ENCODE measurements at regions not wholly inside any gene's neighbourhood (a gene's known extent, or its start where the extent isn't known, plus 50 kb on each side); places are given as distances from the start of the nearest gene placed in this dataset.

- Mint-ChIP-seq H3K27ac (no peak overlapping the region), H3K36me3 (ENCODE audit: low read depth) (no peaks in the 10 kb centered on the region), H3K4me3 (no peak overlapping the region), H3K4me1 (no peaks in the 10 kb centered on the region), H3K27me3 (peaks cover 2% of the 10 kb centered on the region), H3K9me3 (ENCODE audit: low read depth) (no peaks in the 10 kb centered on the region)
- DNase-seq (no peak), ATAC-seq (no peak)
- ChIA-PET CTCF (no interaction called here), POLR2A (no interaction called here)
- intact Hi-C loops (cut with DNase I, micrococcal nuclease), result no loop called here
Observed at GRCh38 chr5:167708449-167708848, 583.0 kb upstream of the WWC1 start.

- Mint-ChIP-seq H3K36me3 (ENCODE audit: low read depth) (no peaks in the 10 kb centered on the region), H3K27ac (no peak overlapping the region), H3K4me3 (no peak overlapping the region), H3K9me3 (ENCODE audit: low read depth) (no peaks in the 10 kb centered on the region), H3K27me3 (peaks cover 4% of the 10 kb centered on the region), H3K4me1 (no peaks in the 10 kb centered on the region)
- intact Hi-C loops (cut with DNase I, micrococcal nuclease), result no loop called here
- POLR2A ChIA-PET, result no interaction called here
- ATAC-seq, result no peak
- CTCF ChIA-PET, result no interaction called here
- DNase-seq, result no peak
Observed at GRCh38 chr5:167709625-167710024, 581.8 kb upstream of the WWC1 start.

- DNase-seq (no peak), ATAC-seq (no peak)
- H3K27ac Mint-ChIP-seq, result no peak overlapping the region
- peaks cover 4% of the 10 kb centered on the region for H3K27me3 Mint-ChIP-seq
- H3K36me3 Mint-ChIP-seq (ENCODE audit: low read depth), result no peaks in the 10 kb centered on the region
- intact Hi-C loops (cut with DNase I, micrococcal nuclease), result no loop called here
- H3K4me3 Mint-ChIP-seq, result no peak overlapping the region
- no peaks in the 10 kb centered on the region for H3K4me1 Mint-ChIP-seq
- ChIA-PET CTCF (interaction anchor here (1.2 to 1.5 kb wide), 2 partner anchors 11 to 509 kb away, joined by 3 to 7 read pairs; no protein-coding TSS in a partner anchor), POLR2A (no interaction called here)
- no peaks in the 10 kb centered on the region for H3K9me3 Mint-ChIP-seq (ENCODE audit: low read depth)
Observed at GRCh38 chr5:167710444-167711073, 580.9 kb upstream of the WWC1 start.

GRCh38 chr5:167712986-167713585 is 578.4 kb upstream of the WWC1 start:
- ATAC-seq, result no peak
- no peaks in the 10 kb centered on the region for H3K9me3 Mint-ChIP-seq (ENCODE audit: low read depth)
- intact Hi-C loops (cut with DNase I, micrococcal nuclease), result no loop called here
- no peaks in the 10 kb centered on the region for H3K4me1 Mint-ChIP-seq
- peaks cover 2% of the 10 kb centered on the region for H3K27me3 Mint-ChIP-seq
- DNase-seq, result no peak
- no peak overlapping the region for H3K4me3 Mint-ChIP-seq
- no peaks in the 10 kb centered on the region for H3K36me3 Mint-ChIP-seq (ENCODE audit: low read depth)
- CTCF ChIA-PET, result no interaction called here
- POLR2A ChIA-PET, result no interaction called here
- no peak overlapping the region for H3K27ac Mint-ChIP-seq

GRCh38 chr5:167713896-167714295 is 577.5 kb upstream of the WWC1 start:
- Mint-ChIP-seq H3K27ac (no peak overlapping the region), H3K36me3 (ENCODE audit: low read depth) (no peaks in the 10 kb centered on the region), H3K4me1 (no peaks in the 10 kb centered on the region), H3K4me3 (no peak overlapping the region), H3K9me3 (ENCODE audit: low read depth) (no peaks in the 10 kb centered on the region), H3K27me3 (peaks cover 4% of the 10 kb centered on the region)
- CTCF ChIA-PET, result no interaction called here
- intact Hi-C loops (cut with DNase I, micrococcal nuclease), result no loop called here
- DNase-seq (no peak), ATAC-seq (no peak)
- POLR2A ChIA-PET, result no interaction called here

- Mint-ChIP-seq H3K4me3 (no peak overlapping the region), H3K9me3 (ENCODE audit: low read depth) (no peaks in the 10 kb centered on the region), H3K27ac (no peak overlapping the region), H3K4me1 (no peaks in the 10 kb centered on the region), H3K36me3 (ENCODE audit: low read depth) (no peaks in the 10 kb centered on the region), H3K27me3 (peaks cover 4% of the 10 kb centered on the region)
- ATAC-seq (no peak), DNase-seq (no peak)
- intact Hi-C loops (cut with DNase I, micrococcal nuclease), result no loop called here
- POLR2A ChIA-PET, result no interaction called here
- CTCF ChIA-PET, result interaction anchor here (0.6 to 0.9 kb wide), 2 partner anchors 242 to 503 kb away, joined by 6 read pairs; no protein-coding TSS in a partner anchor
Observed at GRCh38 chr5:167716126-167716775, 575.2 kb upstream of the WWC1 start.

GRCh38 chr5:167720259-167720658 is 571.2 kb upstream of the WWC1 start:
- ChIA-PET POLR2A (no interaction called here), CTCF (interaction anchor here (2.9 kb wide), 1 partner anchor 9 kb away, joined by 7 read pairs; no protein-coding TSS in a partner anchor)
- ATAC-seq (no peak), DNase-seq (no peak)
- Mint-ChIP-seq H3K9me3 (ENCODE audit: low read depth) (no peaks in the 10 kb centered on the region), H3K36me3 (ENCODE audit: low read depth) (no peaks in the 10 kb centered on the region), H3K4me1 (peaks cover 4% of the 10 kb centered on the region), H3K4me3 (no peak overlapping the region), H3K27me3 (peaks cover 7% of the 10 kb centered on the region), H3K27ac (no peak overlapping the region)
- intact Hi-C loops (cut with DNase I, micrococcal nuclease), result no loop called here

GRCh38 chr5:167720676-167721260 is 570.7 kb upstream of the WWC1 start:
- Mint-ChIP-seq H3K27me3 (peaks cover 7% of the 10 kb centered on the region), H3K36me3 (ENCODE audit: low read depth) (no peaks in the 10 kb centered on the region), H3K4me1 (peaks cover 4% of the 10 kb centered on the region), H3K27ac (no peak overlapping the region), H3K9me3 (ENCODE audit: low read depth) (no peaks in the 10 kb centered on the region), H3K4me3 (no peak overlapping the region)
- ChIA-PET CTCF (interaction anchor here (2.9 to 4.4 kb wide), 2 partner anchors 10 to 499 kb away, joined by 7 to 16 read pairs; no protein-coding TSS in a partner anchor), POLR2A (no interaction called here)
- DNase-seq (no peak), ATAC-seq (no peak)
- intact Hi-C loops (cut with DNase I, micrococcal nuclease), result no loop called here

- no peak overlapping the region for H3K27ac Mint-ChIP-seq
- peaks cover 4% of the 10 kb centered on the region for H3K4me1 Mint-ChIP-seq
- ATAC-seq (no peak), DNase-seq (no peak)
- intact Hi-C loops (cut with DNase I, micrococcal nuclease), result loop anchor here in 1 of 2 experiments (2.0 kb wide), 1 partner anchor 325 kb away; no protein-coding TSS in a partner anchor
- no peak overlapping the region for H3K4me3 Mint-ChIP-seq
- POLR2A ChIA-PET, result no interaction called here
- H3K9me3 Mint-ChIP-seq (ENCODE audit: low read depth), result no peaks in the 10 kb centered on the region
- CTCF ChIA-PET, result interaction anchor here (0.9 to 4.4 kb wide), 5 partner anchors 11 to 498 kb away, joined by 3 to 16 read pairs (median 4); no protein-coding TSS in a partner anchor
- no peaks in the 10 kb centered on the region for H3K36me3 Mint-ChIP-seq (ENCODE audit: low read depth)
- H3K27me3 Mint-ChIP-seq, result peaks cover 7% of the 10 kb centered on the region
Observed at GRCh38 chr5:167721926-167722440, 569.5 kb upstream of the WWC1 start.

- POLR2A ChIA-PET, result no interaction called here
- peak; percentile 81 for DNase-seq
- Mint-ChIP-seq H3K9me3 (ENCODE audit: low read depth) (no peaks in the 10 kb centered on the region), H3K4me3 (no peak overlapping the region), H3K27ac (no peak overlapping the region), H3K4me1 (peaks cover 4% of the 10 kb centered on the region), H3K36me3 (ENCODE audit: low read depth) (no peaks in the 10 kb centered on the region), H3K27me3 (peaks cover 5% of the 10 kb centered on the region)
- intact Hi-C loops (cut with DNase I, micrococcal nuclease), result loop anchor here (1.0 to 2.0 kb wide), 3 partner anchors 323 to 496 kb away; no protein-coding TSS in a partner anchor
- ATAC-seq, result peak; percentile 87
- CTCF ChIA-PET, result interaction anchor here (0.6 to 4.4 kb wide), 8 partner anchors 9 to 1040 kb away, joined by 3 to 16 read pairs (median 5); no protein-coding TSS in a partner anchor
Observed at GRCh38 chr5:167723254-167723871, 568.1 kb upstream of the WWC1 start.

- Mint-ChIP-seq H3K9me3 (ENCODE audit: low read depth) (no peaks in the 10 kb centered on the region), H3K4me3 (no peak overlapping the region), H3K36me3 (ENCODE audit: low read depth) (no peaks in the 10 kb centered on the region), H3K27me3 (peaks cover 5% of the 10 kb centered on the region), H3K27ac (no peak overlapping the region), H3K4me1 (peaks cover 4% of the 10 kb centered on the region)
- intact Hi-C loops (cut with DNase I, micrococcal nuclease), result no loop called here
- ChIA-PET CTCF (interaction anchor here (0.6 to 4.4 kb wide), 4 partner anchors 53 to 495 kb away, joined by 3 to 16 read pairs (median 4); no protein-coding TSS in a partner anchor), POLR2A (no interaction called here)
- no peak for ATAC-seq
- no peak for DNase-seq
Observed at GRCh38 chr5:167725264-167725663, 566.2 kb upstream of the WWC1 start.
